HEK293 (cell line): ENCODE measurements at regions not wholly inside any gene's neighbourhood (a gene's known extent, or its start where the extent isn't known, plus 50 kb on each side); places are given as distances from the start of the nearest gene placed in this dataset.

Source experiments
- CTCF ChIA-PET: fragments of 350-600 bp; formaldehyde crosslinking; extraction: SDS; loops from one replicate; lab custom pipeline; 2021; ENCODE audit warnings: antibody characterized with exemption; lab: Yijun Ruan, JAX
- POLR2A ChIA-PET: fragments of 300-600 bp; formaldehyde crosslinking; extraction: SDS; loops from one replicate; lab custom pipeline; 2020; ENCODE audit warnings: antibody characterized with exemption, inconsistent platforms; lab: Yijun Ruan, JAX
- H3K27ac ChIP-seq: fragments of 200-500 bp; sonication (Bioruptor generic); 2 replicates; pipeline ENCODE4 v1.5.1; 2014; ENCODE audit warnings: low read depth, low read length, control low read depth, inconsistent platforms; ENCODE audit errors: extremely low read depth
- H3K36me3 ChIP-seq, 2 experiments: fragments of 200-500 bp in 1 of 2; sonication (Bioruptor generic) in 1 of 2; 1 replicate in 1 of 2; 2 replicates in 1 of 2; pipeline ENCODE4 v1.5.1; 2014 to 2017; ENCODE audit warnings: inconsistent platforms in 2 of 2, low read length in 2 of 2; ENCODE audit not compliant: control insufficient read depth in 2 of 2, insufficient read depth in 1 of 2
- H3K4me1 ChIP-seq: fragments of 200-500 bp; sonication (Bioruptor generic); 2 replicates; pipeline ENCODE4 v1.5.1; 2014; ENCODE audit warnings: mild to moderate bottlenecking, low read length, inconsistent platforms; ENCODE audit not compliant: control insufficient read depth, insufficient read depth
- H3K4me3 ChIP-seq: 2 replicates; pipeline ENCODE4 v1.5.1; 2011; ENCODE audit warnings: low read depth, mild to moderate bottlenecking, control low read depth, low read length, moderate library complexity
- H3K9me3 ChIP-seq: fragments of 200-500 bp; sonication (Bioruptor generic); 2 replicates; pipeline ENCODE4 v1.5.1; 2014; ENCODE audit warnings: low read depth, low read length, inconsistent platforms; ENCODE audit not compliant: control insufficient read depth, insufficient read depth
- GLI2 ChIP-seq: fragments of 450-650 bp; formaldehyde crosslinking; IDR thresholded peaks from 2 replicates; pipeline ENCODE4; 2017; ENCODE audit warnings: missing biosample characterization, missing genetic modification characterization, low read depth, borderline replicate concordance
- KLF1 ChIP-seq: fragments of 450-650 bp; formaldehyde crosslinking; IDR thresholded peaks from 2 replicates; pipeline ENCODE4 v1.5.1; 2016; ENCODE audit warnings: missing biosample characterization, missing genetic modification characterization
- WT1 ChIP-seq: fragments of 450-650 bp; formaldehyde crosslinking; IDR thresholded peaks from 2 replicates; pipeline ENCODE4 v1.5.1; 2016; ENCODE audit warnings: missing biosample characterization, missing genetic modification characterization
- ZBTB1 ChIP-seq: fragments of 450-650 bp; formaldehyde crosslinking; IDR thresholded peaks from 2 replicates; pipeline ENCODE4 v1.5.1; 2016; ENCODE audit warnings: missing biosample characterization, missing genetic modification characterization
- ZBTB6 ChIP-seq: fragments of 450-650 bp; formaldehyde crosslinking; IDR thresholded peaks from 2 replicates; pipeline ENCODE4 v1.5.1; 2017; ENCODE audit warnings: missing biosample characterization, missing genetic modification characterization
- ZNF140 ChIP-seq: fragments of 450-650 bp; formaldehyde crosslinking; IDR thresholded peaks from 2 replicates; pipeline ENCODE4 v1.5.1; 2016; ENCODE audit warnings: missing biosample characterization, missing genetic modification characterization
- ZNF311 ChIP-seq: fragments of 450-650 bp; formaldehyde crosslinking; IDR thresholded peaks from 2 replicates; pipeline ENCODE4 v1.5.1; 2017; ENCODE audit warnings: missing biosample characterization, missing genetic modification characterization, borderline replicate concordance
- ZNF449 ChIP-seq: fragments of 450-650 bp; formaldehyde crosslinking; IDR thresholded peaks from 2 replicates; pipeline ENCODE4 v1.5.1; 2017; ENCODE audit warnings: missing biosample characterization, mild to moderate bottlenecking, missing genetic modification characterization, moderate library complexity
- ZNF571 ChIP-seq: fragments of 450-650 bp; formaldehyde crosslinking; IDR thresholded peaks from 2 replicates; pipeline ENCODE4 v1.5.0; 2017; ENCODE audit warnings: missing biosample characterization, missing genetic modification characterization
- ZNF596 ChIP-seq: fragments of 450-650 bp; IDR thresholded peaks from 2 replicates; pipeline ENCODE4 v1.5.0; 2018; ENCODE audit warnings: missing biosample characterization, mild to moderate bottlenecking, missing genetic modification characterization, moderate library complexity
- ZNF624 ChIP-seq: fragments of 450-650 bp; formaldehyde crosslinking; IDR thresholded peaks from 2 replicates; pipeline ENCODE4 v1.5.1; 2017; ENCODE audit warnings: missing biosample characterization, missing genetic modification characterization
- ZNF658 ChIP-seq: fragments of 450-650 bp; formaldehyde crosslinking; IDR thresholded peaks from 2 replicates; pipeline ENCODE4; 2016; ENCODE audit warnings: missing biosample characterization, missing genetic modification characterization
- ZNF843 ChIP-seq: fragments of 450-650 bp; formaldehyde crosslinking; IDR thresholded peaks from 2 replicates; pipeline ENCODE4 v1.5.1; 2016; ENCODE audit warnings: missing biosample characterization, missing genetic modification characterization
- TF ChIP-seq, protein P1 (sequence below): fragments of 450-650 bp; IDR thresholded peaks from 2 replicates; pipeline ENCODE4 v1.5.1; 2018; ENCODE audit warnings: missing biosample characterization, mild to moderate bottlenecking, missing genetic modification characterization
- TF ChIP-seq, protein P2 (sequence below): fragments of 450-650 bp; formaldehyde crosslinking; IDR thresholded peaks from 2 replicates; pipeline ENCODE4 v1.5.1; 2016; ENCODE audit warnings: missing biosample characterization, missing genetic modification characterization, borderline replicate concordance
- TF ChIP-seq, protein P3 (sequence below): IDR thresholded peaks from 2 replicates; pipeline ENCODE4 v1.6.1; 2011; ENCODE audit warnings: mild to moderate bottlenecking, low read depth, low read length, borderline replicate concordance
- TF ChIP-seq, protein P4 (sequence below): fragments of 450-650 bp; formaldehyde crosslinking; IDR thresholded peaks from 2 replicates; pipeline ENCODE4 v1.5.1; 2016; ENCODE audit warnings: missing biosample characterization, missing genetic modification characterization

GRCh38 chr3:8186213-8186612, 315.4 kb upstream of the LMCD1 start:
- CTCF ChIA-PET = no interaction called here
- H3K36me3 ChIP-seq = no peaks in the 10 kb centered on the region
- TF ChIP-seq ZNF571 (tag by site-specific recombination) = no peak
- TF ChIP-seq ZBTB6 (tag by site-specific recombination) = no peak
- TF ChIP-seq, protein P1, sequence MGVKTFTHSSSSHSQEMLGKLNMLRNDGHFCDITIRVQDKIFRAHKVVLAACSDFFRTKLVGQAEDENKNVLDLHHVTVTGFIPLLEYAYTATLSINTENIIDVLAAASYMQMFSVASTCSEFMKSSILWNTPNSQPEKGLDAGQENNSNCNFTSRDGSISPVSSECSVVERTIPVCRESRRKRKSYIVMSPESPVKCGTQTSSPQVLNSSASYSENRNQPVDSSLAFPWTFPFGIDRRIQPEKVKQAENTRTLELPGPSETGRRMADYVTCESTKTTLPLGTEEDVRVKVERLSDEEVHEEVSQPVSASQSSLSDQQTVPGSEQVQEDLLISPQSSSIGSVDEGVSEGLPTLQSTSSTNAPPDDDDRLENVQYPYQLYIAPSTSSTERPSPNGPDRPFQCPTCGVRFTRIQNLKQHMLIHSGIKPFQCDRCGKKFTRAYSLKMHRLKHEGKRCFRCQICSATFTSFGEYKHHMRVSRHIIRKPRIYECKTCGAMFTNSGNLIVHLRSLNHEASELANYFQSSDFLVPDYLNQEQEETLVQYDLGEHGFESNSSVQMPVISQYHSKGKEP = no peak
- TF ChIP-seq, all 188 proteins: peak for 0
- no peaks in the 10 kb centered on the region for H3K9me3 ChIP-seq
- H3K27ac ChIP-seq = no peak overlapping the region
- no peak overlapping the region for H3K4me3 ChIP-seq
- POLR2A ChIA-PET = no interaction called here
- no peaks in the 10 kb centered on the region for H3K4me1 ChIP-seq

DNA sequence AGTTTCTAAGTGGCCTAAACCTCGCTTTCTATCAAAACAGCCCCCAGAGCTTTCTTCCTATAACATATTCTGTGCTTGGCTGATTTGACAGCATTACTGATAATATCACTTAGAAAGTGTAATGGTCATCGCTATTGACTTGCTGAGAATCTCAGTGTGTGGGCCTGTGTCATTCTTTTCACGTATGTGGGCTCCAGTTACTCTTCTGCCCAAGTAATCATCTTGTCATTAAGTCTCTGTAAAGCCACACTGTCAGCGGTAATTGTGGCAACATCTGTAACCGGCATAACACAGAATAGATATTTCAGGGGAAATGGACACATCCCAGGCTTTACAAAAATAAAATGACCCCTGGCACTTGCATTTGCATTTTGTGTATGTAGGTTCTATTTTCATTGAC, 313.6 kb upstream of the LMCD1 start:
- H3K4me1 ChIP-seq = no peaks in the 10 kb centered on the region
- ChIA-PET POLR2A (no interaction called here), CTCF (no interaction called here)
- TF ChIP-seq, protein P2, sequence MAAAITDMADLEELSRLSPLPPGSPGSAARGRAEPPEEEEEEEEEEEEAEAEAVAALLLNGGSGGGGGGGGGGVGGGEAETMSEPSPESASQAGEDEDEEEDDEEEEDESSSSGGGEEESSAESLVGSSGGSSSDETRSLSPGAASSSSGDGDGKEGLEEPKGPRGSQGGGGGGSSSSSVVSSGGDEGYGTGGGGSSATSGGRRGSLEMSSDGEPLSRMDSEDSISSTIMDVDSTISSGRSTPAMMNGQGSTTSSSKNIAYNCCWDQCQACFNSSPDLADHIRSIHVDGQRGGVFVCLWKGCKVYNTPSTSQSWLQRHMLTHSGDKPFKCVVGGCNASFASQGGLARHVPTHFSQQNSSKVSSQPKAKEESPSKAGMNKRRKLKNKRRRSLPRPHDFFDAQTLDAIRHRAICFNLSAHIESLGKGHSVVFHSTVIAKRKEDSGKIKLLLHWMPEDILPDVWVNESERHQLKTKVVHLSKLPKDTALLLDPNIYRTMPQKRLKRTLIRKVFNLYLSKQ (tag by site-specific recombination) = no peak
- no peak for TF ChIP-seq ZNF140 (tag by site-specific recombination)
- no peaks in the 10 kb centered on the region for H3K36me3 ChIP-seq
- H3K27ac ChIP-seq = no peak overlapping the region
- H3K9me3 ChIP-seq = no peaks in the 10 kb centered on the region
- no peak overlapping the region for H3K4me3 ChIP-seq

- ChIA-PET CTCF (no interaction called here), POLR2A (no interaction called here)
- Histone ChIP-seq H3K36me3 (no peaks in the 10 kb centered on the region), H3K27ac (no peak overlapping the region), H3K4me1 (no peaks in the 10 kb centered on the region), H3K9me3 (no peaks in the 10 kb centered on the region), H3K4me3 (no peak overlapping the region)
- TF ChIP-seq, protein P3, sequence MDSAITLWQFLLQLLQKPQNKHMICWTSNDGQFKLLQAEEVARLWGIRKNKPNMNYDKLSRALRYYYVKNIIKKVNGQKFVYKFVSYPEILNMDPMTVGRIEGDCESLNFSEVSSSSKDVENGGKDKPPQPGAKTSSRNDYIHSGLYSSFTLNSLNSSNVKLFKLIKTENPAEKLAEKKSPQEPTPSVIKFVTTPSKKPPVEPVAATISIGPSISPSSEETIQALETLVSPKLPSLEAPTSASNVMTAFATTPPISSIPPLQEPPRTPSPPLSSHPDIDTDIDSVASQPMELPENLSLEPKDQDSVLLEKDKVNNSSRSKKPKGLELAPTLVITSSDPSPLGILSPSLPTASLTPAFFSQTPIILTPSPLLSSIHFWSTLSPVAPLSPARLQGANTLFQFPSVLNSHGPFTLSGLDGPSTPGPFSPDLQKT = no peak
- TF ChIP-seq ZBTB1 (tag by site-specific recombination) (no peak), ZNF449 (no peak), WT1 (tag by site-specific recombination) (no peak), ZNF658 (no peak), KLF1 (tag by site-specific recombination) (no peak), ZNF596 (no peak), GLI2 (tag by site-specific recombination) (no peak), ZNF311 (tag by site-specific recombination) (no peak), ZNF843 (tag by site-specific recombination) (no peak), ZNF624 (tag by site-specific recombination) (no peak)
- TF ChIP-seq, protein P4, sequence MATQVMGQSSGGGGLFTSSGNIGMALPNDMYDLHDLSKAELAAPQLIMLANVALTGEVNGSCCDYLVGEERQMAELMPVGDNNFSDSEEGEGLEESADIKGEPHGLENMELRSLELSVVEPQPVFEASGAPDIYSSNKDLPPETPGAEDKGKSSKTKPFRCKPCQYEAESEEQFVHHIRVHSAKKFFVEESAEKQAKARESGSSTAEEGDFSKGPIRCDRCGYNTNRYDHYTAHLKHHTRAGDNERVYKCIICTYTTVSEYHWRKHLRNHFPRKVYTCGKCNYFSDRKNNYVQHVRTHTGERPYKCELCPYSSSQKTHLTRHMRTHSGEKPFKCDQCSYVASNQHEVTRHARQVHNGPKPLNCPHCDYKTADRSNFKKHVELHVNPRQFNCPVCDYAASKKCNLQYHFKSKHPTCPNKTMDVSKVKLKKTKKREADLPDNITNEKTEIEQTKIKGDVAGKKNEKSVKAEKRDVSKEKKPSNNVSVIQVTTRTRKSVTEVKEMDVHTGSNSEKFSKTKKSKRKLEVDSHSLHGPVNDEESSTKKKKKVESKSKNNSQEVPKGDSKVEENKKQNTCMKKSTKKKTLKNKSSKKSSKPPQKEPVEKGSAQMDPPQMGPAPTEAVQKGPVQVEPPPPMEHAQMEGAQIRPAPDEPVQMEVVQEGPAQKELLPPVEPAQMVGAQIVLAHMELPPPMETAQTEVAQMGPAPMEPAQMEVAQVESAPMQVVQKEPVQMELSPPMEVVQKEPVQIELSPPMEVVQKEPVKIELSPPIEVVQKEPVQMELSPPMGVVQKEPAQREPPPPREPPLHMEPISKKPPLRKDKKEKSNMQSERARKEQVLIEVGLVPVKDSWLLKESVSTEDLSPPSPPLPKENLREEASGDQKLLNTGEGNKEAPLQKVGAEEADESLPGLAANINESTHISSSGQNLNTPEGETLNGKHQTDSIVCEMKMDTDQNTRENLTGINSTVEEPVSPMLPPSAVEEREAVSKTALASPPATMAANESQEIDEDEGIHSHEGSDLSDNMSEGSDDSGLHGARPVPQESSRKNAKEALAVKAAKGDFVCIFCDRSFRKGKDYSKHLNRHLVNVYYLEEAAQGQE = no peak
Measured at GRCh38 chr3:8189051-8189450, 312.6 kb upstream of the LMCD1 start.
